Kidney (tissue), 13 donors: ENCODE measurements at regions not wholly inside any gene's neighbourhood (a gene's known extent, or its start where the extent isn't known, plus 50 kb on each side); places are given as distances from the start of the nearest gene placed in this dataset.

ENCODE experiments used
- DNase-seq, 5 donors: peaks; one replicate each; pipeline ENCODE4 v3.0.0-alpha.2; 2013 to 2020
- FAIRE-seq: peaks from 2 replicates; lab custom pipeline; 2012; peaks lifted over from hg19 to GRCh38; lab: Jason Lieb, UNC
- H3K27ac ChIP-seq, 2 donors: one replicate each; pipeline ENCODE4 v1.7.0; 2013; ENCODE audit warnings: low read depth in 2 of 2, low read length in 2 of 2, inconsistent platforms in 1 of 2
- H3K27me3 ChIP-seq: one replicate; pipeline ENCODE4 v1.7.1; 2013; ENCODE audit warnings: low read length, inconsistent platforms; ENCODE audit not compliant: control insufficient read depth, insufficient read depth
- H3K36me3 ChIP-seq, 3 donors: one replicate each; pipeline versions ENCODE4 v1.7.0 to v1.7.1; 2013; ENCODE audit warnings: low read length in 3 of 3, control low read depth in 1 of 3, inconsistent platforms in 1 of 3; ENCODE audit not compliant: insufficient read depth in 3 of 3, control insufficient read depth in 2 of 3
- H3K4me1 ChIP-seq, 3 donors: one replicate each; pipeline versions ENCODE4 v1.7.0 to v1.7.1; 2013; ENCODE audit warnings: low read length in 3 of 3, inconsistent platforms in 1 of 3, low read depth in 1 of 3; ENCODE audit not compliant: control insufficient read depth in 2 of 3, insufficient read depth in 2 of 3
- H3K4me3 ChIP-seq, 3 donors: one replicate each; pipeline versions ENCODE4 v1.7.0 to v1.8.1; 2013; ENCODE audit warnings: low read length in 3 of 3, control low read depth in 1 of 3, inconsistent platforms in 1 of 3
- H3K9ac ChIP-seq, 3 donors: one replicate each; pipeline versions ENCODE4 v1.7.0 to v1.7.1; 2013; ENCODE audit warnings: low read length in 3 of 3, control low read depth in 1 of 3, inconsistent platforms in 1 of 3
- H3K9me3 ChIP-seq, 3 donors: one replicate each; pipeline versions ENCODE4 v1.7.0 to v1.7.1; 2013; ENCODE audit warnings: low read length in 3 of 3, control low read depth in 1 of 3, inconsistent platforms in 1 of 3; ENCODE audit not compliant: control insufficient read depth in 2 of 3, insufficient read depth in 1 of 3
- CTCF ChIP-seq: IDR thresholded peaks from 3 replicates; pipeline ENCODE4 v1.5.1; 2012; ENCODE audit warnings: mild to moderate bottlenecking, moderate library complexity, borderline replicate concordance; ENCODE audit not compliant: insufficient read depth; ENCODE audit errors: extremely low read depth
- intact Hi-C: fragments of 100-400 bp; cut with DNase I; formaldehyde crosslinking; loops from one replicate; pipeline ENCODE4 v1.11.1; 2022
- donor health status: control.
- donor health status: control.
- donor health status: control.
- donor health status: control.
- donor health status: control.
- donor health status: DM: yes; HTN: yes; CAD: no.
- donor health status: Normal renal cell carcinoma (clear cell type).

- intact Hi-C loops: no loop called here
- no peaks in the 10 kb centered on the region for H3K9me3 ChIP-seq
- no peak overlapping the region for H3K9ac ChIP-seq
- FAIRE-seq (no peak), DNase-seq (no peak)
- no peak for TF ChIP-seq CTCF
- no peak overlapping the region for H3K27ac ChIP-seq
- H3K27me3 ChIP-seq: no peaks in the 10 kb centered on the region
- no peaks in the 10 kb centered on the region for H3K36me3 ChIP-seq
- no peak overlapping the region for H3K4me3 ChIP-seq
- no peaks in the 10 kb centered on the region for H3K4me1 ChIP-seq
Measured at GRCh38 chr9:18343784-18344183, 130.2 kb upstream of the ADAMTSL1 start.

- intact Hi-C loops: no loop called here
- TF ChIP-seq CTCF: no peak
- H3K27me3 ChIP-seq: no peaks in the 10 kb centered on the region
- FAIRE-seq (no peak), DNase-seq (no peak)
- no peaks in the 10 kb centered on the region for H3K9me3 ChIP-seq
- no peak overlapping the region for H3K27ac ChIP-seq
- no peak overlapping the region for H3K9ac ChIP-seq
- H3K36me3 ChIP-seq: no peaks in the 10 kb centered on the region
- no peak overlapping the region for H3K4me3 ChIP-seq
- no peaks in the 10 kb centered on the region for H3K4me1 ChIP-seq
Measured at GRCh38 chr9:18346745-18347144, 127.2 kb upstream of the ADAMTSL1 start.

- no peaks in the 10 kb centered on the region for H3K9me3 ChIP-seq
- no peaks in the 10 kb centered on the region for H3K27me3 ChIP-seq
- no peak overlapping the region for H3K4me3 ChIP-seq
- FAIRE-seq: no peak
- no peaks in the 10 kb centered on the region for H3K36me3 ChIP-seq
- H3K4me1 ChIP-seq: no peaks in the 10 kb centered on the region
- H3K27ac ChIP-seq: no peak overlapping the region
- DNase-seq: no peak
- intact Hi-C loops: no loop called here
- TF ChIP-seq CTCF: no peak
- H3K9ac ChIP-seq: no peak overlapping the region
Measured at GRCh38 chr9:18347386-18348082, 126.4 kb upstream of the ADAMTSL1 start.

GRCh38 chr9:18348083-18348475 lies 125.9 kb upstream of the ADAMTSL1 start:
- no peak for TF ChIP-seq CTCF
- H3K9me3 ChIP-seq: no peaks in the 10 kb centered on the region
- no peaks in the 10 kb centered on the region for H3K27me3 ChIP-seq
- intact Hi-C loops: no loop called here
- H3K36me3 ChIP-seq: no peaks in the 10 kb centered on the region
- H3K4me3 ChIP-seq: no peak overlapping the region
- H3K27ac ChIP-seq: no peak overlapping the region
- no peaks in the 10 kb centered on the region for H3K4me1 ChIP-seq
- no peak for DNase-seq
- FAIRE-seq: no peak
- no peak overlapping the region for H3K9ac ChIP-seq
